GM21619 (cell line): ENCODE measurements at regions not wholly inside any gene's neighbourhood (a gene's known extent, or its start where the extent isn't known, plus 50 kb on each side); places are given as distances from the start of the nearest gene placed in this dataset.
"Not testable (repeated sequence)": the region's sequence is repeated elsewhere in the genome, so short reads cannot be mapped to it uniquely, and the experiment has no call there.

Experiments
- ATAC-seq: cut with Tn5 transposase; IDR thresholded peaks from one replicate; pipeline ENCODE4 v1.9.1; 2021; ENCODE audit not compliant: unreplicated experiment

DNA sequence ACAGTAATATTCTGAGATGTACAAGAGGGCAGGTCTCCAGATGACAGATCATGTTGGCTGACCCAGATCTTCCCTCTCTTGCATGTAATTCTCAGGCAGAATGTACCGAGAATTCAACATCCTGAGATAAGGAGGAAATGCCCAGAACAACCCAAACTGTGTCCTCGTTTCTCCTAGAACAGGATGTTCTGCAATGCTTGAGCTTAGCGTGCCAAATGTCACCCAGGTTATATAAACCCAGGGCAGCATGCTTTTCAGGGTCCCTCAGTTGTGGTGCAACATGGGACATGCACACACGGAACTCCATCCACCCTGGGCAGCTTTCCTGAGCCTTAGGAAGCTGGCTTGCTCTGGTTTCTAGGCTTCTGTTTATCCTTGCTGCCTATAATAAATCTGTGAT, 102.1 kb upstream of the CMC1 start:
- no peak for ATAC-seq

DNA sequence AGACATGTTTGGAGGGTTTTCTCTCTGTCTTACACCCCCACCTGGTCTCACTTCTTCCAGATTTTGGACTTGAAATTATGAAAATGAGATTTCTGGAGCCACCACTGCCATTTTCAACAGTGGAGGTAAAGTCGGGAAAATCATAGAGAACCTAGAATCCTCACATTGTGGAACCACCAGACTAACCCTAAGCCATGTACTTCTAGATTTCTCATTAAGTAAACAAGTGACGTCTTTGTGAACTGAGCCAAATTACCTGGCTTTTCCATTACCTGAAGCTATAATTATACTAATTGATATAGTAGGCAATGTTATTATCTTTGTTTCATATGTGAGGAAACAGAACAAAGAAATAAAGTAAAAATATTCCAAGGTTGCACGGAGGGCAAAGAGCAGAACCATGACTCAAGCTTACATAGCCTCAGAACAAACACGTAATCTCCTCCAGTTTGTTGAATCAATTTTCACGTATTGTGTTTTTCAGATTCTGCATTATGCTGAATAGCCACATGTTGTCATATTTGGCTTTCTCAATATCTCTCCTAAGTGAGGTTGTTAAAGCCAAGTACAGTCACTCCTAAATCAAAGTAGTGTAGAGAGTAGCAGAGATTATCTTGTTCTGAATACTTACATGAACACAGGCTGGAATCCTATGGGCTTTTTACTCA, 101.3 kb upstream of the CMC1 start:
- ATAC-seq, result no peak

DNA sequence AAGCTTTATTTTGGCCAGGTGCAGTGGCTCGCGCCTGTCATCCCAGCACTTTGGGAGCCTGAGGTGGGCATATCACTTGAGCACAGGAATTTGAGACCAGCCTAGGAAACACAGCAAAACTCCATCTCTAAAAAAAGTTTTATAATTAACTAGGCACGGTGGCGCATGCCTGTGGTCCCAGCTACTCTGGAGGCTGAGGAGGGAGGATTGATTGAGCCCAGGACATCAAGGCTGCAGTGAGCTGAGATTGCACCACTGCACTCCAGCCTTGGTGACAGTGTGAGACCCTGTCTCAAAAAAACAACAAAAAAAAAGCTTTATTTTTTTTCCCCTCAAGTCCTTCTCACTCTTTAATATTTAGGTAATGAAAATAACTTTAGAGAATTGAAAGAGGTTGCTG, 100.8 kb upstream of the CMC1 start:
- ATAC-seq, result no peak

DNA sequence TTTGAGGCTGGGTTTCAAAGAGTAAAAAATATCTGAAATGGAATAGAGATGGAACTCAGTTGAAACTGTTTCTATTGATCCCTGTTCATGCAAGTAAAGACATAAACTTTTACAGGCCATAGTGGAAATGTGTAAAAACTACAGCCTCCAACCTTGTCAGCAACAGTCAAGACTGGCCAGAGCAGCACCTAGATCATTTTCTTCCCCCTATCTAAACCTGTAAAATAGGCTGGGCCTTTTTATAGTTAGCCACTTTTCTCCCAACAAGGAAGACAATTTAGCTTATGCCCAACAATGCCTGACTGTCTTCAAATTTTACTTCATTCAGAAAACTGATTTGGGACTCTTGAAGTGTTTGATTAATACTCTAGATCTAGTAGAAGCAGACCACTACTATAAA, 91.5 kb upstream of the CMC1 start:
- ATAC-seq, result no peak

DNA sequence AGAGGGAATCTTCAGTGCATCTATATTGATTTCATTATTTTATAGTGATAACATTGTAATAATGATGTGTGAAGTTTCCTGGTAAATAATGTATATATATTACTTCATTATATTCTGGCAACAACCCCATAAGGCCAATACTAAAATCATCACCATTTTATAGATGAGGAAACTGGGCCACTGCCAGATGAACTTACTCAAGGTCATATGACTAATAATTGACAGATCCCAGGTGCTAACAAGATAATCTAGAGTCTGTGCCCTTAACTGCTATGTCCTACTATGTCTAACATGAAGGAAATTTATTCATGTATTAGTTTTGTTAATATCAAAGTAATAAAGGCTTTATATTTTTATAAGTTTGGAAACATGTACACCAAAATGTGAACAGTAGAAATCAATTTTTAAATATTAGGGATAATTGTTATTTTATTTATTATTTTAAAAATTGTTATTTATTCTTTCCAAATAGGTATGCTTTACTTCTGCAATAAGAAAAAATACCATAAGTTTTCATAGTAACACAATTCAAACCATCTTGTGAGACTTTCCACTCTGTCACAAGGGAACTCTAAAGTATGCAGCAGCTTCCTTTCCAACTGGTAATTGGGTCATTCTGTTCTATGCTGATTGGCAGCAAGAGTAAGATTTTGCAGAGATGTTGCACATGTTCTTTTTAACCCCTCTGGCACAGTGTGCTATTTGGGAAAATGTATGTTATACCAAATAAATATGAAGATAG, 90.8 kb upstream of the CMC1 start:
- no peak for ATAC-seq

DNA sequence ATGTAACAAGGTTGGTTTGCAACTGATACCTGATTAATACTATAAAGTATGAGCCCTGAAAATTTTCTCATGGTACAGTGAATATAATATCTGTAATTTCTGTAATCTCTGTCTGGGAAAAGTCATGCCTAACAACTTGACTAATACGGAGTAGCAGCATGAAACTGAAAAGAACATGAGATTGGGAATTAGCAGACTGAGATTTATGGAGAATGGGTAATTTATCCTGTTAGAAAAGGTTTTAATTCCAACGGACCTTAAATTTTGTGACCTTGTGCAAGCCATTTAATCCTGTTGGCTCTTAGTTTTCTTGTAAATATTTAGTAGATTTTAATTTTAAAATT, 90.2 kb upstream of the CMC1 start:
- no peak for ATAC-seq

DNA sequence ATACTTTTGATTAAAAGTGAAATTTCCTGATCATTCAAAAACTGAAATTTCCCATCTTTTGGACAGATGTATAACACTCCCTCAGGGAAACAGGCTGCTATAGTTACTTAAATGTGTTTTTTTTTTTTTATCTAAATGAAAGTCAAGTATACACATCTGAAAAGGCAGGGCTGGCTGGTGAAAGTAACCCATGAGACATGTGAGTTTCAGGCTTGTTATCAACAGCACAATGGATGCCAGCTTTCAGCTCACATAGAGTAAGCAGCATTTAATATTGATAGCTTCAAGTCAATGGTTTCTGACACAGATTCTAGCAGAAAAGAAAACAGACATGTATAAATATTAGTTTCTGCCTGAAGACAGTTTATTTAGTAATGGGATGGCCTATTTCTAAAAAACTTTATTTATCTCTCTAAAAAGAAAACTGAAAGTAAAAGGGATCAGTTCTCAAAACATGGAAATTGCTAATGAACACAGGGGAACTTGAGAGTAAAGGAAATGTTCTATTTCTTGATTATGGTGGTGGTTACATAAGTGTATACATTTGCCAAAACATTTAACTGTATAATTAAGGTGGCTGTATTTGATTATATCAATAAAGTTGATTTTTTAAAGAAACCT, 89.7 kb upstream of the CMC1 start:
- ATAC-seq, result peak; percentile 89

DNA sequence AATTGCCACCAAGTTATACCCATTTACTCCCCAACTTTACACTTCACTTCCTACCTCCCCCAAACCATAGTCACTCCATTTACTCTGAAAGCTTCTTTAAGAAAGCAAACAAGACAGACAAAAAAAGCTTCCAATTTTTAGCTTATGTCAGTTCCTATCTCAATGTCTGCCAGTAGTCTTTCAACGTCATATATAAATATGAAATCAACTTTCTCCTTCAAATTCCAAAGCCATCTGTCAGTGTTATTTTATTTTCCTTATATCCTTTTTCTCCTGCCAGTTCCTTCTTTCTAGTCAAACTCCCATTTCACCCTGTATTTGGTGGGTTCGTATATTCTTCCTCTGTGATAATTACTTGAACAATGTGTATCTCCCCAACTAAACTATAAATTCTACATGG, 85.8 kb upstream of the CMC1 start:
- no peak for ATAC-seq

DNA sequence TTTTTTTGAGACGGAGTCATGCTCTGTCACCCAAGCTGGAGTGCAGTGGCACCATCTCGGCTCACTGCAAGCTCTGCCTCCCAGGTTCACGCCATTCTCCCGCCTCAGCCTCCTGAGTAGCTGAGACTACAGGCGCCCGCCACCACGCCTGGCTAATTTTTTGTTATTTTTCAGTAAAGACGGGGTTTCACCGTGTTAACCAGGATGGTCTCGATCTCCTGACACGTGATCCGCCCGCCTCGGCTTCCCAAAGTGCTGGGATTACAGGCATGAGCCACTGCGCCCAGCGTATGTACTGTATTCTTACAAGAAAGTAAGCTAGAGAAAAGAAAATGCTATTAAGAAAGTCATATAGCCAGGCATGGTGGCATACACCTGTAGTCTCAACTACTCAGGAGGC, 84.8 kb upstream of the CMC1 start:
- not testable (repeated sequence) for ATAC-seq

DNA sequence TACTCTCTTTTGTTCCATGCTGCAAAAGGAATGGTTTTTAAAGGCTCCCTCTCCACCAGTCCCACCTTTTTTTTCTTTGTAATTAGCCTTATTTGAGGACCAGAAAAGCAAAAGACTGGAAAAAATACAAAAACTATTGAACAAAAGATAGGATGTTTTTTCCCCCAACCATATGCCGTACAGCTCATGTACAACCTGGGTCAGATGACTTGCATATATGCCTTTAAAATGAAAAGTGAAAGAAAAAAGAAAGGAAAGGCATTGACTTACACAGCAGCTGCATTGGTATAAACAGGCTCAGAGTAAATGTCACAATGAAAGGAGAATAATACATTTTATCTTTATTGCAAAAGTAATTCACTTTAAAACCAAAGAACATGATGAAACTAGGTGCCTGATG, 69.5 kb upstream of the CMC1 start:
- ATAC-seq, result peak; percentile 93

DNA sequence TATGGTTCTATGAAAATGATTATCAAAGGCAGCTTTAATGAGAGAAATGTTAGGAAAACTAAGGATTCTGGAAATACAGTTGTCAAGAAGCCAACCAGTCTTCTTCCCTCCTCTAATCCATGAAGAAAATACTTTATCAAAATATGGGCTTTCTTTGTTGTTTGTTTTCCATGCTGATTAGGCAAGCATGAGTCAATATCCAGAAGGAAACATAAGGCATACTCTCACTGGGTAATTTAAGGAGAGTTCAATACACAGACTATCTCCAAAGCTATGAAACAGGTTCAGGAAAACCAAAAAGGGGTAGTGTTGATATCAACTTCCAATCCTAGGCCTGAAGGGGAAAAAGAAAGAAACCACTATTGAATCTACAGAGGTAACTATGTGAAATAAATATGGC, 68.7 kb upstream of the CMC1 start:
- ATAC-seq, result no peak

DNA sequence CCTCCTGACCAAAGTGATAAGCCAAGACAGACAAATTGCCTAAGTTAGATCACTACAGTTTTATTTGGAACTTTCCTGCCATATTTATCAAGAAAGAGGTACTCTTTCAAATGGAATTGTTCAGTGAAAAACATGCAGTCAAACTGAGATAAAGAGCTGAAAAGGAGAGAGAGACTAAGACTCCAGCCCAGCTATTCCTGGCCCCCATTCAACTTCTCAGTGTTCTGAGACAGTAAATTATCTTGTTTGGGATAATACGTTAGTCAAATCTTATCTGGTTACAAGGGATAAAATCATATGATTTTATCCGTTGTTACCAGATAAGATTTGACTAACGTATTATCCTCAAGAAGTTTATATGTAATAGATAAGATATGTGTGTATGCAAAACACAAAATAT, 67.6 kb upstream of the CMC1 start:
- ATAC-seq, result no peak

DNA sequence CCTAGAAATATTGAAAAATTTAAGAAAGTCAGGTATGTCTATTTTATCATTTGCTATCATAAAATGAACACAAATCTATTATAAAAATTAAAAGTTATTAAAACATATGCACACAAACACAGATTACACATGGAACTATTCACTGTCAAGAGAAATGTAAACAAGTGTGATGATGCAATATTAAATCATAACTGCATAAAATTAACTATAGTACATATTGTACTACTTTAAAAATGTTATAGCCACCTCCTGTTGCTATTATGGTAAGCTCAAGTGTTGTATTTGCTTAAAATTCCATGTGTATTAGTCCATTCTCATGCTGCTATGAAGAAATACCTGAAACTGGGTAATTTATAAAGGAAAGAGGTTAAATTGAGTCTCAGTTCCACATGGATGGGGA, 54.7 kb upstream of the CMC1 start:
- no peak for ATAC-seq

DNA sequence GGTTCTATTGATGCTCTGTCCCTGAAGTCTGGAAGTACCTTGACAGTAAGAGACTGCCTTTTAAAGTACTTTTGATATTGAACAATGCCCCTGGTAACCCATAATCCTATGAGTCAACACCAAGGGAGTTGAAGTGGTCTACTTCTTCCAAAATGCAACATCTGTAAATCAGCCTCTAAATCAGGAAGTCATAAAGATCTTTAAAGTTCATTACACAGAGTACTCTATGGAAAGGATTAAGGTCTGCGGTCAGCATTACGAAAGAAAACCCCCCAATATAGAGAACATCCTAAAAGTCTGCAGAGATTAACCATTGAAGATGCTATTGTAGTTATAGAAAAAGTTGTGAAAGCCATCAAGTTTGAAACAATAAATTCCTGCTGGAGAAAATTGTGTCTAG, 52.7 kb upstream of the CMC1 start:
- ATAC-seq, result no peak

DNA sequence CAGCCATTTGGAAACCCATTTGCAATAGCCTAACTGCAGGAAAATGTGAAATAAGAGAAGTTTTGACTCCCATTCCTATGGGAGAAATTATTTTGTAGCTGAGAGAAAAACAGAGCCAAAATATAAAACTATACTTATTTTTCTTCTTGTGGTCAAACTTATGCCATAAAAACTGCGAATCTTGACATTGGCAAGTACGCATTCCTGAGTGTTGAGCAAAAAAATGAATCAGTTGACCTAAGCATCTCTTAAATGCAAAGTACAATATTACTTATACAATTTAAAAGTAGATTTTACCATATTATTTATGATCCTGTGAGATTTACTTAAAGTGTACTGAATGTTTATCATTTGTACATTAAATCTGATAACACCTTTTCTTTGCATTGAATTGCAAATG, 50.1 kb upstream of the CMC1 start:
- no peak for ATAC-seq
